Activated CD4-positive, alpha-beta T cell treated with anti-CD3 and anti-CD28 coated beads, Interleukin-2, amount 10 ng/mL, durations not matched to agents 7 days and 5 days (primary cell): ENCODE measurements at regions not wholly inside any gene's neighbourhood (a gene's known extent, or its start where the extent isn't known, plus 50 kb on each side); places are given as distances from the start of the nearest gene placed in this dataset.
"Not testable (repeated sequence)": the region's sequence is repeated elsewhere in the genome, so short reads cannot be mapped to it uniquely, and the experiment has no call there.

ENCODE experiments used
- CTCF ChIA-PET: fragments of 350-600 bp; sonication (Branson Sonifier 250); formaldehyde crosslinking; loops from one replicate; lab custom pipeline; 2021; ENCODE audit warnings: antibody characterized with exemption; lab: Charles Lee
- POLR2A ChIA-PET: fragments of 350-600 bp; sonication (Branson Sonifier 250); formaldehyde crosslinking; loops from one replicate; lab custom pipeline; 2021; ENCODE audit warnings: antibody characterized with exemption; lab: Charles Lee
- DNase-seq: peaks from one replicate; pipeline ENCODE4 v3.0.0-alpha.2; 2020
- H3K27ac Mint-ChIP-seq: one replicate; pipeline ENCODE4 v1.8.0; 2021; ENCODE audit warnings: mild to moderate bottlenecking, moderate library complexity, mixed read lengths
- H3K27me3 Mint-ChIP-seq: one replicate; pipeline ENCODE4 v1.8.0; 2021; ENCODE audit warnings: mixed read lengths
- H3K36me3 Mint-ChIP-seq: one replicate; pipeline ENCODE4 v1.8.0; 2021; ENCODE audit warnings: low read depth, mixed read lengths
- H3K4me1 Mint-ChIP-seq: one replicate; pipeline ENCODE4 v1.8.0; 2021; ENCODE audit warnings: mixed read lengths
- H3K4me3 Mint-ChIP-seq: one replicate; pipeline ENCODE4 v1.8.0; 2021; ENCODE audit warnings: mild to moderate bottlenecking, moderate library complexity, mixed read lengths
- H3K9me3 Mint-ChIP-seq: one replicate; pipeline ENCODE4 v1.8.0; 2021; ENCODE audit warnings: mixed read lengths

DNA sequence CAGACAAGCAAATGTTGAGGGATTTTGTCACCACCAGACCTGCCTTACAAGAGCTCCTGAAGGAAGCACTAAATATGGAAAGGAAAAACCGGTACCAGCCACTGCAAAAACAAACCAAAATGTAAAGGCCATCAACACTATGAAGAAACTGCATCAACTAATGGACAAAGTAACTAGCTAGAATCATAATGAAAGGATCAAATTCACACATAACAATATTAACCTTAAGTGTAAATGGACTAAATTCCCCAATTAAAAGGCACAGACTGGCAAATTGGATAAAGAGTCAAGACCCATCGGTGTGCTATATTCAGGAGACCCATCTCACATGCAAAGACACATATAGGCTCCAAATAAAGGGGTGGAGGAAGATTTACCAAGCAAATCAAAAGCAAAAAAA lies 173.2 kb upstream of the KCNMB2 start:
- H3K4me1 Mint-ChIP-seq, H3K4me3 Mint-ChIP-seq, DNase-seq, H3K27me3 Mint-ChIP-seq, POLR2A ChIA-PET, H3K36me3 Mint-ChIP-seq, H3K9me3 Mint-ChIP-seq, H3K27ac Mint-ChIP-seq: not testable (repeated sequence)
- CTCF ChIA-PET, result interaction anchor here (1.2 kb wide), 1 partner anchor 22 kb away, joined by 6 read pairs; no protein-coding TSS in a partner anchor

DNA sequence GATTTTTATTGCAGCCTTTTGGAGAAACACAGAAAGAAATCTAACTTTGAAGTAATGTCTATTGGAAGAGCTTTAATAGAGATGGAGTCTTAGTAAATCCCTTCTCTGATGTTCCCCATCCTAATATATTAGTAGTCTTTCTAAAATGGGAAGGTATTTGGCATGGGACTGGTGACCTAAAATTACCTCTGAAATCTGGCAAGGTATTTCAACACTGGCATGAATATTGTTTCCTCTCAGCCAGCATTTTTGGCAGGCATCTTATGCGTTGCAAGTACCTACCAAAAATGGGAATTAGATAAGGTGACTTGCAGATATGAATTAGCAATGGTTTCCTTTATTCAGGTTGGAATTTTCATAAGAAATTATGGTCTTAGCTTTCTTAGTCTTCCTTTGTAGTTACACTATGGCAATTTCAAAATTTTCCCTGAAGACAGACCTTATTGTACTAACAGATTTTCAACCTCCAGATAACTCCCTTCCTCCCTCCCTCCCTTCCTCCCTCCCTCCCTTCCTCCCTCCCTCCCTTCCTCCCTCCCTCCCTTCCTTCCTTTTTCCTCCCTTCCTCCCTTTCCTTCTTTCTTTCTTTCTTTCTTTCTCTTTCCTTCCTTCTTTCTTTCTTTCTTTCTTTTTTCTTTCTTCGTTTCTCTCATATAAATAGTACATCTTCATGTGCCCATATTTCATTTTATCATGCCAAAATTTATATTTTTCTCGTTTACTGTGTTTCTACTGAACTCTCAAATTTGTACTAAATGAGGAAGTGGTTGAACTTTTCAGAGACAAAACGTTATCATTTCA lies 168.2 kb upstream of the KCNMB2 start:
- Mint-ChIP-seq H3K4me1 (no peaks in the 10 kb centered on the region), H3K27ac (no peak overlapping the region), H3K27me3 (peaks cover 2% of the 10 kb centered on the region), H3K9me3 (peaks cover 7% of the 10 kb centered on the region), H3K4me3 (no peak overlapping the region), H3K36me3 (no peaks in the 10 kb centered on the region)
- no peak for DNase-seq
- POLR2A ChIA-PET, result no interaction called here
- CTCF ChIA-PET, result no interaction called here

DNA sequence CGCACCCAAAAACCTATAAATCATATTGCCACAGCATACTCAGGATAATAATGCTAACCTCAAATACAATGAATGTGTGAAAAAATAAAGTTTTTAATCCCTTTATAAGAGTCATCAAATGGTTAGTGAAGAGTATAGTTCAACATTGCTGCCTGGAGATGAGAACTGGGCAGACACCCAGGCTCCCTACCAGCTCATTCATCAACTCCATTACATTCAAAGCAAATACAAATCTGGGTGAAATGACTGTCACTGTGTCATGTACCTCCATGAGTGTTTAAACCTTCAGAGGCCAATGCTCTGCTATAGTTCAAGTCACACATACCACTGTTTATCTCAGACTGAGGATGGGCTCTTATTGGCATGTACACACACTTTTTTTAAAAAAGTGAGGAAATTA lies 167.2 kb upstream of the KCNMB2 start:
- Mint-ChIP-seq H3K9me3 (peaks cover 7% of the 10 kb centered on the region), H3K36me3 (no peaks in the 10 kb centered on the region), H3K4me3 (no peak overlapping the region), H3K27ac (no peak overlapping the region), H3K27me3 (peaks cover 2% of the 10 kb centered on the region), H3K4me1 (no peaks in the 10 kb centered on the region)
- DNase-seq, result no peak
- POLR2A ChIA-PET, result interaction anchor here (0.5 kb wide), 1 partner anchor 8 kb away, joined by 3 read pairs; no protein-coding TSS in a partner anchor
- CTCF ChIA-PET, result no interaction called here

DNA sequence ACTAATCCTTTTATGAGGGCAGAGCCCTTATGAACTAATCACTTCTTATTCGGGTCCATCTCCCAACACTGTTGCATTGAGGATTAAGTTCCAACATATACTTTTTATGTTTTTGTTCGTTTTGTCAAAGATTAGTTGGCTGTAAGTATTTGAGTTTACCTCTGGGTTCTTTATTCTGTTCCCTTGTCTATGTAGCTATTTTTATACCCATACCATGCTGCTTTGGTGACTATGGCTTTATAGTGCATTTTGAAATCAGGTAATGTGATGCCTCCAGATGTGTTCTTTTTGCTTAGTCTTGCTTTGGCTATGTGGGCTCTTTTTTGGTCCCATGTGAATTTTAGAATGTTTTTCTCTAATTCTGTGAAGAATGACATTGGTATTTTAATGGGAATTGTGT lies 166.4 kb upstream of the KCNMB2 start:
- POLR2A ChIA-PET, result no interaction called here
- no peak overlapping the region for H3K4me3 Mint-ChIP-seq
- no peak for DNase-seq
- CTCF ChIA-PET, result no interaction called here
- H3K4me1 Mint-ChIP-seq, result no peaks in the 10 kb centered on the region
- H3K36me3 Mint-ChIP-seq, result no peaks in the 10 kb centered on the region
- H3K27me3 Mint-ChIP-seq, result peaks cover under 1% of the 10 kb centered on the region
- no peak overlapping the region for H3K27ac Mint-ChIP-seq
- peaks cover 6% of the 10 kb centered on the region for H3K9me3 Mint-ChIP-seq

DNA sequence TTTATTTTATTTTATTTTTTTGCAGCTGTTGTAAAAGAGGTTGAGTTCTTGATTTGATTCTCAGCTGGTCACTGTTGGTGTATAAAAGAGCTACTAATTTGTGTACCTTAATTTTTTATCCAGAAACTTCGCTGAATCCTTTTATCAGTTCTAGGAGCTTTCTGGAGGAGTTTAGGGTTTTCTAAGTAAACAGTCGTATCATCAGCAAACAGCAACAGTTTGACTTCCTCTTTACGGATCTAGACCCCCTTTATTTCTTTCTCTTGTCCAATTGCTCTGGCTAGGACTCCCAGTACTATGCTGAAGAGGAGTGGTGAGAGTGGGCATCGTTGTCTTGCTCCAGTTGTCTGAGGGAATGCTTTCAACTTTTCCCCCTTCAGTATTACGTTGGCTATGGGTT lies 165.8 kb upstream of the KCNMB2 start:
- Mint-ChIP-seq H3K9me3 (peaks cover under 1% of the 10 kb centered on the region), H3K27ac (no peak overlapping the region), H3K4me1 (no peaks in the 10 kb centered on the region), H3K4me3 (no peak overlapping the region), H3K27me3 (no peaks in the 10 kb centered on the region), H3K36me3 (no peaks in the 10 kb centered on the region)
- DNase-seq, result no peak
- ChIA-PET POLR2A (no interaction called here), CTCF (no interaction called here)

DNA sequence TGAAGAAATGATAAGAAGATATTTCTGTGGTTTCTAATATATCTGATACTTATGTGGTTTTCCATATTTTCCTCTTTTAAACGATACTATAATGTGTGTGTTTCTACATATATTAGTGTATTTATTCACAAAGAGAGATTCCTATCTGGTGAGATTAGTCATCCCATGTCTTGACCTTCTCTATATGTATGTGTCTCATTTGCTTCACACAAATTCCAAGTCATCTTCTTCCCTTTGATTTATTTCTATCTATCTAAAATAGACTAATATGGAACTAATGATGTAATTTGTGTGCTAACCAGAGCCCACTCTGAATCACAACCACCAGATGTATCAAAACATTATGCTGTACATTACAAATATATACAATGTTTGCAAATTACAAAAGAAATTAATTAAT lies 154.7 kb upstream of the KCNMB2 start:
- H3K4me3 Mint-ChIP-seq, result no peak overlapping the region
- H3K36me3 Mint-ChIP-seq, result no peaks in the 10 kb centered on the region
- H3K9me3 Mint-ChIP-seq, result no peaks in the 10 kb centered on the region
- ChIA-PET POLR2A (no interaction called here), CTCF (no interaction called here)
- no peak for DNase-seq
- H3K27ac Mint-ChIP-seq, result no peak overlapping the region
- peaks cover 3% of the 10 kb centered on the region for H3K27me3 Mint-ChIP-seq
- no peaks in the 10 kb centered on the region for H3K4me1 Mint-ChIP-seq

DNA sequence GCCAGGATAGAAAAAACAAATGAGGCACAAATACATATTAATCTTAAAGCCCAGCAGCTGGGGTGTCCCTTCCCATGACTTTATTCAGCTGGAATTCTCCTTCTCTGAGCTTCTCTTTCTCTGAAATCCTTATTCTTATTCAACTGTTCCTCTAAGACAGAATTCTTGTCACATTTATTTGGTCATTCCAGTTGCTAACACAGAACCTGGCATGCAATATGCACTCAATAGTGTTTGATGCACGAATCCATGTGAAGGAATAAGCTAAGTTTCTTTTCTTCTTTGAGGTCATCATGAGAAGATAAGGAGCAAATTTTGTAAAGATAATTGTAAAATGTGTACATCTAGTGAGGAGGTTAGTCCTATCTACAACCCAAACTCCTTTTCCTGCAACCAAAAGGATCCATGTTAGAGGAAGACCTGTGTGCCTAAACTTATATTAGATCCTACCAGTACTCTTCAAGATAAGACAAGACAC lies 154.2 kb upstream of the KCNMB2 start:
- DNase-seq, result no peak
- CTCF ChIA-PET, result no interaction called here
- POLR2A ChIA-PET, result no interaction called here
- Mint-ChIP-seq H3K4me3 (no peak overlapping the region), H3K9me3 (no peaks in the 10 kb centered on the region), H3K4me1 (no peaks in the 10 kb centered on the region), H3K27ac (no peak overlapping the region), H3K27me3 (peaks cover 3% of the 10 kb centered on the region), H3K36me3 (no peaks in the 10 kb centered on the region)

DNA sequence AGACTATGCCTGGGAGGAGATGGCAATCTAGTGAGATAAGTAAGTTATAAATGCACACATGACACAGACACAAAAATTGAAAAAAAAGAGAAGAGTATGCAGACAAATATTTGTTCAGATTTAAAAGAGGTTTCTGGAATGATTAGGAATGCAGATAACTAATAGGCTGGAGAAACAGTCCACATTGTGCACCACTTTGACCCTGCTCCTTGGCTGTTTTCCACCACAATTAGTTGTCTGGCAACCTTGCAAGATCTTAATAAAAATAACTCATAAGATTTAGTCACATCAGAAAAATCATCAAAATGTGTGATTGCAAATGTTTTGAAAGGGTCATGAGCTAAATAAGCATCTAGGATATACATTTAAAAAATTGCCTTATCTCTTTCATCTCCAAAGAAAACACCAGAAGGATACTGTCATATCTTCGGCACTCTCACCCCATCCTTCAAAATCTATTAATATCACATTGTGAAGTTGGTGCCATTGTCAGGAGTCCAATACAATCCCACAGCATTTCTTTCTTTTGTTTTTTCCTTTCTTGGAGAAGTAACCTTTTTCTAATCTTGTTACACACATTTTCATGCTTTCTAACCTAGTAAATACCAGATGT lies 153.7 kb upstream of the KCNMB2 start:
- ChIA-PET CTCF (no interaction called here), POLR2A (no interaction called here)
- H3K4me1 Mint-ChIP-seq, result no peaks in the 10 kb centered on the region
- no peaks in the 10 kb centered on the region for H3K36me3 Mint-ChIP-seq
- no peak overlapping the region for H3K4me3 Mint-ChIP-seq
- H3K27me3 Mint-ChIP-seq, result peaks cover 3% of the 10 kb centered on the region
- H3K9me3 Mint-ChIP-seq, result no peaks in the 10 kb centered on the region
- H3K27ac Mint-ChIP-seq, result no peak overlapping the region
- DNase-seq, result no peak

DNA sequence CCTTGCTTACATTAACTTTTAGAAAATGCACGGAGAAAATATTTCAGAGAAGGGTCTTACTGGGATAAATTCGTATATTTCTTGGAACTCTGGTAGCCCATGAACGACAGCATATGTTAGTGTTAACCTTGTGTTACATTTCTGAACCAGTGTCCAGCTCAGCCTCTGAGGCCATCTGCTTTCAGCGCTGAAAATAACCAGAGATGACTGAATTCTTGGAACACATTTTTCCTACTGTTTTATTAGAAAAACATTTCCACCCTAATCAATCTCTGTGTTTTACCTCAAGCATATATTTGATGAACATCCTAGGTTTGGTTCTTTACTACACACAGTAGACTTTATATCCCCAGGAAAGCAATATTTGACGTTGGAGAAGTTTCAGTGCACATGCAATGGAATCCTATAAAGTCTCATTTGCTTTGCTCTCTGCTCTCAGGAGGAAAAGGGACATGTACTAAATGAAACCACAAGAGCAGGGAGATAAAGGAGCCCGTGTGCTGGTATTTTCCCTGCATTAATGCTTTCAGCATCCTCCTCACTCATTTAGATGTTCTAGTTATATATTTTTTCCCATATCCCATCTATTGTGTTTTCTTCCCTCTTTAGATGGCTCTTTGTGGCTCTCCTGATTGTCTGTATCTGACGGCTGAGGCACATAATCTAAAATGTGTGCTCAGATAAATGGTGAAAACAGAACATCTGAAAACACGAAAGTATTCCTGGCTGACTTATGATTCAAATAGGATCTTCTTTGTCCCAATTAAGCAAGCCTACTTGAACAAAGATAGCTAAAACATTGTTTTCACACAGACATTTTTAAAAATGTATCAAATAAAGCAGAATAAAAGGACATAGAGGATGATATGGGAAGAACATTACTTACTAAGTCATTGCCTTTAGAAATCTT lies 151.7 kb upstream of the KCNMB2 start:
- no peaks in the 10 kb centered on the region for H3K9me3 Mint-ChIP-seq
- H3K4me3 Mint-ChIP-seq, result no peak overlapping the region
- no peak for DNase-seq
- H3K27me3 Mint-ChIP-seq, result peaks cover 3% of the 10 kb centered on the region
- CTCF ChIA-PET, result interaction anchor here (0.6 to 1.7 kb wide), 4 partner anchors 10 to 370 kb away, joined by 3 to 6 read pairs (median 4); no protein-coding TSS in a partner anchor
- no peak overlapping the region for H3K27ac Mint-ChIP-seq
- H3K36me3 Mint-ChIP-seq, result no peaks in the 10 kb centered on the region
- POLR2A ChIA-PET, result no interaction called here
- H3K4me1 Mint-ChIP-seq, result no peaks in the 10 kb centered on the region

DNA sequence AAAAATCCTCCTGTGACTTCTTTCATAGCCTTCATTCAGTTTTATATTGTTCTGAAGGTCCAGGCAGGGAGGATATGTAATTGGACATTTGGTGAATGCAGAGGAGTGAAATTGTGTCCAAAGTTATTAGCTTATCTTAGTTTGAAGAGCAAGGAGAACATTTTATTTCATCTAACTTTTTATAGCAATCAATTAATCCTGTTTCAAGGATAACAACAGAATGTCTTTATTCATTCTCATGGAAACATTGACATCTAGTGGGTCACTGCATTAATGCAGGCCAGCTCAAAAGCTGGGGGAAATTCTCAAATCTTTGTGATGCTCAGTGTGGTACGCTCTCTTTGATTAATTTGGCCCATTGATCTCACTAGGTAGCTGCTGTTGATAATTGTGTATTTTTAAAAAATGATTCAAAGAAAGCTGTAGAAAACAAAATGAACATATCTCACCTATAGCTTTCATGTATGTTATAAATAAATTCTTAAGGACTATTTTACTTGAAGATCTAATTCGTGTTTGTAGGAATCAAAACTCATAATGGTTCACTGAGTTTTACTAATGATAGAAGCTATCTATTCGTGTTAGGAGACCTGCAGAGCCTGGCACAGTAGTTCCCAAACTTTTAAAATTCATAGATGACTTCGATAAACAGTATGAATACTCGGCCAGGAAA lies 150.8 kb upstream of the KCNMB2 start:
- H3K27ac Mint-ChIP-seq, result no peak overlapping the region
- peak; percentile 7 for DNase-seq
- no peaks in the 10 kb centered on the region for H3K9me3 Mint-ChIP-seq
- no peaks in the 10 kb centered on the region for H3K4me1 Mint-ChIP-seq
- CTCF ChIA-PET, result interaction anchor here (0.6 to 1.7 kb wide), 5 partner anchors 9 to 369 kb away, joined by 3 to 6 read pairs (median 4); no protein-coding TSS in a partner anchor
- no peaks in the 10 kb centered on the region for H3K36me3 Mint-ChIP-seq
- POLR2A ChIA-PET, result no interaction called here
- no peak overlapping the region for H3K4me3 Mint-ChIP-seq
- H3K27me3 Mint-ChIP-seq, result peaks cover 3% of the 10 kb centered on the region

DNA sequence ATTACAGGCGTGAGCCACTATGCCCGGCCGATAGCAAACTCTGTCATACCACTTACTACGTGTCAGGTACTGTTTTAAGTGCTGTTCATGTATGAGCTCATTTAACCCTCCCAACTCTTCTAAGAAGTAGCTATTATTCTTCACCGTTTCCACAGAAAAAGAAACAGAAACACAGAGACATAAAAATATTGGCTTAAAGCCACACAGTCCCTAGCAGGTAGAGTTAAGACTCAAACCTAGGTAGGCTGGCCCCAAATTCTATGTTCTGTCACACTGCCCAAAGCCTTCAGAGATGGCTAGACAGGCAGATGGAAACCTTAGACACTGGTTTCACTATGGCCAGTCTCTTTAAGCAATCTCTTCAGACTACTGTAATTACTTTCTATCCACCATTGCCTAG lies 149.8 kb upstream of the KCNMB2 start:
- Mint-ChIP-seq H3K9me3 (no peaks in the 10 kb centered on the region), H3K36me3 (no peaks in the 10 kb centered on the region)
- CTCF ChIA-PET, result no interaction called here

DNA sequence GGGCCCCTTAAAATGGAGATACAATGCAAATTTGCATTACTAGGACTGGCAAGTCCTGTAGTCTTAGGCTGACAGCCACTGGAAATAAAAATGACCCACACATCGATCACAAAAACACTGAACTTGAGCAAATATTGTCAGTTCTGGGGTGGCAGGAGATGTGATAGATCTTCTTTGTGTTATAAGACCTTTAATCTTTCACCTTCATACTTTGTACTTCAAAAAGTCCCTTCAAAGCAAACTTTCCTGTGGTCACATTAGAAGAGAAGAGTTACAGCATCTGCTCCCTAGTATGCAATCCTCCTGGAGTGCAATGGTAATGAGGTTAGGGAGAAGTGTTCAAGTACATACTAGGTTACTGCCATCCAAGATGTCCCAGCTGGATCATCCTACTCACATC lies 149.4 kb upstream of the KCNMB2 start:
- ChIA-PET POLR2A (no interaction called here), CTCF (no interaction called here)
- Mint-ChIP-seq H3K4me1 (no peaks in the 10 kb centered on the region), H3K27ac (no peak overlapping the region), H3K36me3 (no peaks in the 10 kb centered on the region), H3K27me3 (peaks cover 8% of the 10 kb centered on the region), H3K4me3 (no peak overlapping the region), H3K9me3 (no peaks in the 10 kb centered on the region)
- DNase-seq, result no peak

More for the DNA sequence above, 149.8 kb upstream of the KCNMB2 start:
- no peak overlapping the region for H3K4me3 Mint-ChIP-seq
- DNase-seq, result no peak
- POLR2A ChIA-PET, result no interaction called here
- H3K4me1 Mint-ChIP-seq, result no peaks in the 10 kb centered on the region
- no peak overlapping the region for H3K27ac Mint-ChIP-seq
- H3K27me3 Mint-ChIP-seq, result peaks cover 8% of the 10 kb centered on the region
